22Rv1 (cell line): ENCODE measurements at regions not wholly inside any gene's neighbourhood (a gene's known extent, or its start where the extent isn't known, plus 50 kb on each side); places are given as distances from the start of the nearest gene placed in this dataset.

Experiments
- H3K27ac ChIP-seq: fragments of 450-650 bp; 2 replicates; pipeline ENCODE4 v1.5.1; 2017
- CTCF ChIP-seq: fragments of 450-650 bp; IDR thresholded peaks from 2 replicates; pipeline ENCODE4 v1.5.1; 2017; ENCODE audit warnings: mild to moderate bottlenecking
- ZFX ChIP-seq: fragments of 450-650 bp; IDR thresholded peaks from 2 replicates; pipeline ENCODE4 v1.6.1; 2017; ENCODE audit warnings: antibody characterized with exemption, borderline replicate concordance

- no peak for TF ChIP-seq CTCF
- no peak for TF ChIP-seq ZFX
- no peak overlapping the region for H3K27ac ChIP-seq
These were observed 507.4 kb upstream of the TBX3 start for GRCh38 chr12:115191342-115191741.

GRCh38 chr12:115190010-115190770 is 506.2 kb upstream of the TBX3 start:
- H3K27ac ChIP-seq: no peak overlapping the region
- no peak for TF ChIP-seq CTCF
- TF ChIP-seq ZFX: no peak

- TF ChIP-seq CTCF (no peak), ZFX (no peak)
- no peak overlapping the region for H3K27ac ChIP-seq
These were observed 501.5 kb upstream of the TBX3 start for GRCh38 chr12:115185506-115185905.

- H3K27ac ChIP-seq: no peak overlapping the region
- no peak for TF ChIP-seq ZFX
- TF ChIP-seq CTCF: no peak
These were observed 499.8 kb upstream of the TBX3 start for GRCh38 chr12:115183752-115184151.

GRCh38 chr12:115177899-115178298 is 493.9 kb upstream of the TBX3 start:
- no peak overlapping the region for H3K27ac ChIP-seq
- no peak for TF ChIP-seq CTCF
- TF ChIP-seq ZFX: no peak

GRCh38 chr12:115176741-115177400 is 492.9 kb upstream of the TBX3 start:
- no peak overlapping the region for H3K27ac ChIP-seq
- no peak for TF ChIP-seq CTCF
- TF ChIP-seq ZFX: no peak

GRCh38 chr12:115174920-115175319 is 490.9 kb upstream of the TBX3 start:
- H3K27ac ChIP-seq: no peak overlapping the region
- TF ChIP-seq ZFX: no peak
- TF ChIP-seq CTCF: no peak
